Naive thymus-derived CD4-positive, alpha-beta T cell (primary cell): ENCODE measurements at regions not wholly inside any gene's neighbourhood (a gene's known extent, or its start where the extent isn't known, plus 50 kb on each side); places are given as distances from the start of the nearest gene placed in this dataset.

ENCODE experiments used
- ATAC-seq: fragments of 150-1000 bp; cut with Tn5 transposase; 2 replicates; pipeline ENCODE4 v1.10.0; 2021; ENCODE audit warnings: mild to moderate bottlenecking, moderate library complexity
- CTCF ChIA-PET: fragments of 350-600 bp; sonication (Branson Sonifier 250); formaldehyde crosslinking; loops from one replicate; lab custom pipeline; 2021; ENCODE audit warnings: antibody characterized with exemption; lab: Charles Lee
- POLR2A ChIA-PET: fragments of 350-600 bp; sonication (Branson Sonifier 250); formaldehyde crosslinking; loops from one replicate; lab custom pipeline; 2021; ENCODE audit warnings: antibody characterized with exemption, inconsistent platforms; lab: Charles Lee
- DNase-seq, 9 donors: peaks; one replicate each; pipeline versions ENCODE4 v3.0.0 to v3.0.0-alpha.2; 2020 to 2022; ENCODE audit warnings: mixed read lengths in 1 of 9
- H3K27ac ChIP-seq: one replicate; pipeline ENCODE4 v1.7.0; 2013; ENCODE audit warnings: mild to moderate bottlenecking, low read depth, low read length, moderate library complexity
- H3K27me3 ChIP-seq, 2 donors: one replicate each; pipeline ENCODE4 v1.7.0; 2013; ENCODE audit warnings: low read length in 2 of 2, mild to moderate bottlenecking in 2 of 2, moderate library complexity in 2 of 2; ENCODE audit not compliant: control insufficient read depth in 2 of 2, insufficient read depth in 2 of 2
- H3K36me3 ChIP-seq, 3 experiments: 1 replicate in 2 of 3; 2 replicates in 1 of 3; pipeline ENCODE4 v1.7.0; 2013; ENCODE audit warnings: low read length in 3 of 3, mild to moderate bottlenecking in 3 of 3, moderate library complexity in 1 of 3; ENCODE audit not compliant: insufficient read depth in 3 of 3, control insufficient read depth in 2 of 3
- H3K4me1 ChIP-seq, 2 donors: one replicate each; pipeline ENCODE4 v1.7.0; 2013; ENCODE audit warnings: low read length in 2 of 2, mild to moderate bottlenecking in 2 of 2, moderate library complexity in 1 of 2; ENCODE audit not compliant: control insufficient read depth in 2 of 2, insufficient read depth in 2 of 2
- H3K4me3 ChIP-seq: 2 replicates; pipeline ENCODE4 v1.7.0; 2013; ENCODE audit warnings: mild to moderate bottlenecking, low read length
- H3K9me3 ChIP-seq, 3 experiments: 1 replicate in 2 of 3; 2 replicates in 1 of 3; pipeline ENCODE4 v1.7.0; 2013; ENCODE audit warnings: low read length in 3 of 3; ENCODE audit not compliant: control insufficient read depth in 2 of 3
- H3K27ac Mint-ChIP-seq, 9 donors: one replicate each; pipeline ENCODE4 v1.8.0; 2020 to 2022; ENCODE audit warnings: mixed read lengths in 9 of 9, mild to moderate bottlenecking in 8 of 9, moderate library complexity in 5 of 9, inconsistent platforms in 2 of 9
- H3K27me3 Mint-ChIP-seq, 5 donors: one replicate each; pipeline ENCODE4 v1.8.0; 2021 to 2022; ENCODE audit warnings: mixed read lengths in 5 of 5, mild to moderate bottlenecking in 1 of 5
- H3K36me3 Mint-ChIP-seq, 5 donors: one replicate each; pipeline ENCODE4 v1.8.0; 2020 to 2022; ENCODE audit warnings: mixed read lengths in 5 of 5, mild to moderate bottlenecking in 3 of 5, inconsistent platforms in 1 of 5
- H3K4me1 Mint-ChIP-seq, 7 donors: one replicate each; pipeline ENCODE4 v1.8.0; 2020 to 2022; ENCODE audit warnings: mixed read lengths in 7 of 7, mild to moderate bottlenecking in 3 of 7, inconsistent platforms in 1 of 7
- H3K4me3 Mint-ChIP-seq, 10 donors: one replicate each; pipeline ENCODE4 v1.8.0; 2020 to 2022; ENCODE audit warnings: mild to moderate bottlenecking in 10 of 10, mixed read lengths in 10 of 10, moderate library complexity in 6 of 10, inconsistent platforms in 2 of 10
- H3K9me3 Mint-ChIP-seq, 11 donors: one replicate each; pipeline ENCODE4 v1.8.0; 2020 to 2022; ENCODE audit warnings: mixed read lengths in 11 of 11, mild to moderate bottlenecking in 4 of 11, inconsistent platforms in 1 of 11, moderate library complexity in 1 of 11
- intact Hi-C, 2 donors: fragments of 100-400 bp; cut with micrococcal nuclease; formaldehyde crosslinking; loops; one replicate each; pipeline ENCODE4 v1.15.1; 2023

DNA sequence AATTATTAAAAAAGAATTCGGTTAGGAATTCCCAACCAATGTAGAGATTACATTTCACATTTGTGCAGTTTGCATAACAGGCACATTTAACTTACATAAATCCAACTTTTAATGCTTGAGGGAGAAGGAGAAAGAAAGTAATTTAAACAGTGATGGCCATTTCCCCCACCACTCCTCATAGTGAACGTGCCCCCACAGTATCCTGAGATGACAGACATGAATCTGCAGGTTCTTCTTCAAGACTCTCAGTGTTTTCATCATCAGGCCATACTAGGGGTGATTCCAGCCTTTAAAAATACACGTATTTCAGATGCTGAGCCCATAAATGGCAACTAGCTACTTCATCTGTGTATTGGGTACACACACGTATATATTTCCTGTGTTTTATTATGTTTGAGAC lies 51.3 kb upstream of the WIPF1 start:
- CTCF ChIA-PET, result no interaction called here
- peaks cover 14 to 51% (median 25%) of the 10 kb centered on the region in 5 donors for H3K36me3 Mint-ChIP-seq
- ATAC-seq (no peak), DNase-seq (no peak)
- H3K27me3 Mint-ChIP-seq, result no peaks in the 10 kb centered on the region
- no peak overlapping the region for H3K27ac Mint-ChIP-seq
- POLR2A ChIA-PET, result no interaction called here
- Histone ChIP-seq H3K4me1 (no peaks in the 10 kb centered on the region), H3K36me3 (no peaks in the 10 kb centered on the region), H3K27ac (no peak overlapping the region), H3K27me3 (no peaks in the 10 kb centered on the region), H3K4me3 (no peak overlapping the region), H3K9me3 (no peaks in the 10 kb centered on the region)
- H3K4me3 Mint-ChIP-seq, result no peak overlapping the region
- intact Hi-C loops, result no loop called here
- peaks cover 0 to 20% (median 6%) of the 10 kb centered on the region in 11 donors for H3K9me3 Mint-ChIP-seq
- peaks cover 0 to 33% (median 17%) of the 10 kb centered on the region in 7 donors for H3K4me1 Mint-ChIP-seq
